Left ventricle myocardium inferior (tissue), 1 donor: ENCODE measurements at regions not wholly inside any gene's neighbourhood (a gene's known extent, or its start where the extent isn't known, plus 50 kb on each side); places are given as distances from the start of the nearest gene placed in this dataset.

Source experiments
- DNase-seq: peaks from one replicate; pipeline ENCODE4 v3.0.0-alpha.2; 2020
- H3K27ac ChIP-seq: fragments of 200-600 bp; replicated peaks from 2 replicates; pipeline ENCODE4 v1.8.0; 2021
- H3K27me3 ChIP-seq: fragments of 200-600 bp; 2 replicates; pipeline ENCODE4 v1.8.0; 2021; ENCODE audit warnings: low read depth
- H3K36me3 ChIP-seq: fragments of 200-600 bp; 2 replicates; pipeline ENCODE4 v1.8.0; 2021
- H3K4me1 ChIP-seq: fragments of 200-600 bp; 2 replicates; pipeline ENCODE4 v1.8.0; 2021
- H3K4me3 ChIP-seq: fragments of 200-600 bp; 2 replicates; pipeline ENCODE4 v1.8.0; 2021; ENCODE audit warnings: mild to moderate bottlenecking, moderate library complexity
- H3K9me3 ChIP-seq: fragments of 200-600 bp; replicated peaks from 2 replicates; pipeline ENCODE4 v1.8.0; 2021
- intact Hi-C: fragments of 100-400 bp; cut with micrococcal nuclease; formaldehyde crosslinking; loops from one replicate; pipeline ENCODE4 v1.11.0; 2022
- TF ChIP-seq, protein P1 (sequence below): fragments of 200-600 bp; IDR thresholded peaks from 2 replicates; pipeline ENCODE4 v1.8.0; 2021; ENCODE audit warnings: antibody characterized with exemption, mild to moderate bottlenecking, borderline replicate concordance
- donor health status: DM: no; HTN: yes; CAD: no; lungs with severe emphysema.

DNA sequence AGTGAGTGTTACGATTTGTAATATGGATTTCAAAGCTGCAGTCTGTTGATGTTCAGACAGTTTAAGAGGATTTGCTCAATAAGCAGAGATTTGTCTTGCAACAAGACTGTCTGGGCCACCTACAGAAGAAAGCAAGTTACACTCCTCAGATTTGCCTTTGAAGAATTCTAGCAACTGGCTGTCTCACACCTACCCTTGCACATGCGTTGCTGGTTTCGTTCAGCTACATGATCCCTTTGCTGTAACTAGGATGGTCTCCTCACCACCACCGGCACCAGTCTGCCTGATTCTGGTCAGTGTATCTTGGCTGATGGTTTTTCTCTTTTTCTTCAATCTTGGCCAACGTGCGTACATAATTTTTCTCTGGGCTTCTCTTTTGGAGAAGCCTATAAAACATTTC lies 172.7 kb upstream of the LCORL start:
- no peaks in the 10 kb centered on the region for H3K36me3 ChIP-seq
- no peak for DNase-seq
- intact Hi-C loops: no loop called here
- TF ChIP-seq, protein P1, sequence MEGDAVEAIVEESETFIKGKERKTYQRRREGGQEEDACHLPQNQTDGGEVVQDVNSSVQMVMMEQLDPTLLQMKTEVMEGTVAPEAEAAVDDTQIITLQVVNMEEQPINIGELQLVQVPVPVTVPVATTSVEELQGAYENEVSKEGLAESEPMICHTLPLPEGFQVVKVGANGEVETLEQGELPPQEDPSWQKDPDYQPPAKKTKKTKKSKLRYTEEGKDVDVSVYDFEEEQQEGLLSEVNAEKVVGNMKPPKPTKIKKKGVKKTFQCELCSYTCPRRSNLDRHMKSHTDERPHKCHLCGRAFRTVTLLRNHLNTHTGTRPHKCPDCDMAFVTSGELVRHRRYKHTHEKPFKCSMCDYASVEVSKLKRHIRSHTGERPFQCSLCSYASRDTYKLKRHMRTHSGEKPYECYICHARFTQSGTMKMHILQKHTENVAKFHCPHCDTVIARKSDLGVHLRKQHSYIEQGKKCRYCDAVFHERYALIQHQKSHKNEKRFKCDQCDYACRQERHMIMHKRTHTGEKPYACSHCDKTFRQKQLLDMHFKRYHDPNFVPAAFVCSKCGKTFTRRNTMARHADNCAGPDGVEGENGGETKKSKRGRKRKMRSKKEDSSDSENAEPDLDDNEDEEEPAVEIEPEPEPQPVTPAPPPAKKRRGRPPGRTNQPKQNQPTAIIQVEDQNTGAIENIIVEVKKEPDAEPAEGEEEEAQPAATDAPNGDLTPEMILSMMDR: no peak
- no peak overlapping the region for H3K27ac ChIP-seq
- H3K4me3 ChIP-seq: no peak overlapping the region
- no peaks in the 10 kb centered on the region for H3K9me3 ChIP-seq
- H3K4me1 ChIP-seq: no peaks in the 10 kb centered on the region
- no peaks in the 10 kb centered on the region for H3K27me3 ChIP-seq

DNA sequence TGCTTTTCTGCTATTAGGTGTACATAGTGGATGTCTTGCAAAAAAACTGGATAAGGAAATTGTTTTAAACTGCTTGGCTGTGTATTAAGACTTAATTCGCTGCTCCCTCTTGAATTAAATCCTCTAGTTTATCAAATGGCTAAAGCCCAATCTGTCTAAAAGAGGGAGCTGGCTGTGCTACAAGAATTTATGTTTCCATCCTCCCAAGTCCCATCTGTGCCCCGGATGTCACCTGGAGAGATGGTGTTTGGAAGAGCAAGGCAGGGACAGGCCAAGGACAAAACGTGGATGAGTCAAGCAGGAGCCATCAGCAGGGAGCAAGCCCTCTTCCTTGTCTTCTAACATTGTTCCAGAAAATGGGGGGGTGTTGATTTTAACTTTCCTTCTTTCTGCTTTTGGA lies 171.3 kb upstream of the LCORL start:
- no peaks in the 10 kb centered on the region for H3K36me3 ChIP-seq
- H3K4me3 ChIP-seq: no peak overlapping the region
- intact Hi-C loops: no loop called here
- H3K27ac ChIP-seq: no peak overlapping the region
- H3K9me3 ChIP-seq: no peaks in the 10 kb centered on the region
- DNase-seq: no peak
- H3K4me1 ChIP-seq: no peaks in the 10 kb centered on the region
- TF ChIP-seq, protein P1: no peak
- H3K27me3 ChIP-seq: no peaks in the 10 kb centered on the region

DNA sequence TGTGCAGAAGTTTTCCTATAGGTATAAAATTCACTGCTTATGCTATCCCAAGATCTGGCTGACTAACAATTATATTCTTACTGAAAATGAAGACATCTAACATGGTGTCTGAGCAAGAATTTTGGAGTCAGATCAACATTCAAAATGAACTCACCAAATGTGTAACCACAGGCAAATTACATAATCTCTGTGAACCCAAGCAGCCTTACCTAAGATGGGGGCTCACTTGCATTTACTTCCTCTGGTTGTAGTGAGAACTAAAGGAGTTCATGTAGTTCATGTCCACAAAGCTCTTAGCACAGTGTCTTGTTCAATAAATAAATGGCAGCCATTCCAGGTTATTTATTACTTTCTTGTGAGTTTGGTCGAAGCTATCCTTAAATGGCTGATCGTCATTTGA lies 163.9 kb upstream of the LCORL start:
- intact Hi-C loops: no loop called here
- H3K36me3 ChIP-seq: no peaks in the 10 kb centered on the region
- no peak overlapping the region for H3K4me3 ChIP-seq
- TF ChIP-seq, protein P1: no peak
- no peaks in the 10 kb centered on the region for H3K9me3 ChIP-seq
- no peaks in the 10 kb centered on the region for H3K27me3 ChIP-seq
- no peak overlapping the region for H3K27ac ChIP-seq
- no peaks in the 10 kb centered on the region for H3K4me1 ChIP-seq
- DNase-seq: no peak

DNA sequence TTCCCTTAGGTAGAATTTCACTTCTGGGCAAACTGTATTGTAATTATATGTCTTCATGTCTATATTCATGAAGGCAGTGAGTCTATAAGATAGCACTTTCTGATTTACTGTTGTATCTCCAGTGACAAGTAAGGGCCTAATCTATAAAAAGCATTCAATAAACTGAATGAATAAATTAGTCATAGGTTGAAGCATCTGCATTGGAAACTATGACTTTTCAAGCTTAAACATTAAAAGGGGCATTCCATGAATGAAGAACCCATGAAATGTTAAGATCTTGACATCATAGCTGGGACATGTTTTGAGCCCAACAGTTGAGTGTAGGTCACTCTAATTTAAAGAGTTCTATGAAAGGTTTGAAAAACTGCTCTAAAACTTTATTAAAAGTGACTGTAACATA lies 159.3 kb upstream of the LCORL start:
- Histone ChIP-seq H3K4me3 (no peak overlapping the region), H3K4me1 (no peaks in the 10 kb centered on the region), H3K27ac (no peak overlapping the region), H3K36me3 (no peaks in the 10 kb centered on the region), H3K9me3 (no peaks in the 10 kb centered on the region), H3K27me3 (no peaks in the 10 kb centered on the region)
- intact Hi-C loops: no loop called here
- TF ChIP-seq, protein P1: no peak
- DNase-seq: no peak

DNA sequence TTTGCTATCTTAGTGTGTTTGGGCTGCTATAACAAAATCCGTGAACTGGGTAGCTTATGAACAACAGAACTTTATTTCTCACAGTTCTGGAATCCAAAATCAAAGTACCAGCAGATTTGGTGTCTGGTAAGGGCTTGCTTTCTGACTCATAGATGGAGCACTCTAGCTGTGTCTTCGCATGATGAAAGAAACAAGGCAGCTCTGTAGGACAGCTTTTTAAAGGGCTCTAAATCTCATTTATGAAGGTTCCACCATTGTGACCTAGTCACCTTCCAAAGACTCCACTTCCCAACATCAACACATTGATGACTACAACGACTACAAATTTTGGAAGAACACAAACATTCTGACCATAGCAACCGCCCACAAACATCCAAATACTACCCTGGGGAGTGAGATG lies 158.6 kb upstream of the LCORL start:
- Histone ChIP-seq H3K27me3 (no peaks in the 10 kb centered on the region), H3K4me1 (no peaks in the 10 kb centered on the region), H3K9me3 (no peaks in the 10 kb centered on the region), H3K27ac (no peak overlapping the region), H3K36me3 (no peaks in the 10 kb centered on the region), H3K4me3 (no peak overlapping the region)
- intact Hi-C loops: no loop called here
- TF ChIP-seq, protein P1: no peak
- no peak for DNase-seq

DNA sequence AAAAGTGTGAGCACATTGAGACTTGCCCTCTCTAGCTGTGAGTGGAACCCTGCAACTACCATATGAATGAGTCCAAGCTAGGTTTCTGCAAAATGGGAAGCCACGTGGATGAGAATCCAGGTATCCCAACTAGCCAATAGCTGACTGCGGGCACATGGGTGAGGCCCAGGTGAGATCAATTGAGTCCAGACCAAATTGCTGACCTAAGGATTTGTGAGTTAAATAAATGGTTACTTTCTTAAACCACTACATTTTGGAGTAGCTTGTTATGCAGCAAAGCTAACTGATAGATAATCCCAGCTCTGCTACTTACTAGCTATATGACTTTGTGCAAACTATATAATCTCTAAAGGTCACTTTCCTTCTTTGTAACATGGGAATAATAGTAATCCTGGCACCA lies 150.3 kb upstream of the LCORL start:
- no peak overlapping the region for H3K27ac ChIP-seq
- no peaks in the 10 kb centered on the region for H3K27me3 ChIP-seq
- no peak overlapping the region for H3K4me3 ChIP-seq
- TF ChIP-seq, protein P1: no peak
- no peaks in the 10 kb centered on the region for H3K4me1 ChIP-seq
- DNase-seq: no peak
- H3K36me3 ChIP-seq: no peaks in the 10 kb centered on the region
- H3K9me3 ChIP-seq: peaks cover 4% of the 10 kb centered on the region
- intact Hi-C loops: no loop called here
